ENCODE measurements at regions not wholly inside any gene's neighbourhood (a gene's known extent, or its start where the extent isn't known, plus 50 kb on each side); places are given as distances from the start of the nearest gene placed in this dataset.
A peak's percentile ranks its signal among the peaks of the same experiment; 100 is the strongest.

DNA sequence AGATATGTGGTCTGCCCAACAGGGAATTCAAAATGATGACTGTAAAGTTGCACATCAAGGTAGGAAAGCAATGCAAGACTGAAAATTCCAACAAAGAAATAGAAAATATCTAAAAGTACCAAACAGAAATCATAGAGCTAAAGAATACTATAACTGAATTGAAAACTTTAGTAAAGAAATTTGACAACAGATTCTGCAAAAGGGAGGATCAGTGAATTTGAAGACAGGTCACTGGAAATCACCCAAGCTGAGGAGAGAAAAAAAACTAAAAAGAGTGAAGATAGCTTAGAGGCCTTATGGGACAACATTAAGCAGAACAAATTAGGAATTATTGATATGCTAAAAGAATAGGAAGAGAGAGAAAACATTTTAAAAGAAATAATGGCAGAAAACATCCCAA is 240.6 kb downstream of the SNX13 start:
- DNase-seq = no peak

DNA sequence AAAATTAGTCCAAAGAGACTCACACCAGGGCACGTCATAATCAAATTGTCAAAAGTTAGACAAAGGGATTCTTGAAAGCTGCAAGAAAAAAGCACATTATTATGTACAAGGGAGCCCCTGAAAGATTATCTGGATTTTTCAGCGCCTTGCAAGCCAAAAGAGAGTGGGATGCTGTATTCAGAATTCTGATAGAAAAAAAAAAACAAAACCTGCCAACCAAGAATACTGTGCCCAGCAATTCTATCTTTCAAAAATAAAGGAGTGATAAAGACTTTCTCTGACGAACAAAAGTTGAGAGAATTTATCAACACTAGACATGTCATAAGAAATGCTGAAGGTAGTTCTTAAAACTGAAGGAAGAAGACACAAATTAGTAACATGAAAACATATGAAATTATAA is 240.2 kb downstream of the SNX13 start:
- no peak for DNase-seq

DNA sequence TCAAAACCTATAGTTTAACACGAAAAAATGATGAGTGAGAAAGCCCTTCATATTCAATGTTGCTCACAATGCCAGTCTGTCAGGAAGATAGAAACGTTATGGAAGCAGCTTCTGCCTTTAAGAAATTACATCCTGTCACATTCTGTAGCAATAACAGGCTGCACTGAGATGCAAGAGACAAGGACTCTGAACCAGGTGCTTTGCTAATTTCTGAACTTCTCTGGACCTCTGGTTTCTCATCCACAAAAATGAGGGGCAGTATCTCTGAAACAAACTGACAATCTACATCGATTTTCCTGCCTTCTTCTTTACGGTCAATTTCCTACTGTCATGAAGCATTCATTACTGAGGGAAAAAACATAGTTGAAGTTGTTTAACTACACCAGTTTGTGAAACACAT is 234.0 kb downstream of the SNX13 start:
- no peak for DNase-seq

DNA sequence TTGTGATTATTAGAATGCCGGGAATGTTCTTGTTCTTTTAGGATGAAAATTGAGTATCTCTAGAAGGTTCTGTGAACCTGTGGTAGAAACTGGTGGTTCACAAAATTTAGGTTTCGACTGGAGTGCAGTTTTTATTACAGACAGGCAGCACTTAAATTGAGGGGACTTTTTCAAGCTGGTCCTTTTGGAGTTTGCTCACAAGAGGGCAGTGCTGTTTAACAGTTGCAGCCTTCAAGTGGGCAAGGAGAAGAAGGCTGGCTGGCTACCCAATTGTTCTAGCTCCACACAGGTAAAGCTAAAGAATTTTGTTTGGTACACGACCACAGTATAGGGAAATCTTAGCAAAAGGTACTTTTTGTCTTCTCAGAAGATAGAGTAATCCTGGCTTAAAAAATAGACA is 233.6 kb downstream of the SNX13 start:
- peak in 1 of 2 experiments; percentile 26 for DNase-seq

DNA sequence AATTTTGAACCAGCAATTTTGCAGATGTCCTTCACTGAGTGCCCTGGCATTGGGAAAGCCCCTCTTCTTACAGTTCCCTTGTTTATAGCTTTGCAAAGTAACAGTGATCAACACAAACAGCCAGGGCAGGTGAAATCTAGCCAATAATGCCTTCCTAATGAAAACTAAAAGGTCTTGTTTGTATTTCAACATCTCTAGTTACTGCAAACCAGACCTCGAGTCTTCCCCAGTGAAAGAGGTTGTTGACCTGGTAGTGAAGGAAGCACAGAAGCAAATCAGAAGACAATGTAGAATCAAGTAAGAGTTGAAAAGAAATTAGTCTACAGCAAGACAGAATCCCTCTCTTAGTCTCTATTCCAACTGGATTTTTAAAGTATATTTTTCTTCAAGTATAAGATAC is 231.2 kb downstream of the SNX13 start:
- no peak for DNase-seq

DNA sequence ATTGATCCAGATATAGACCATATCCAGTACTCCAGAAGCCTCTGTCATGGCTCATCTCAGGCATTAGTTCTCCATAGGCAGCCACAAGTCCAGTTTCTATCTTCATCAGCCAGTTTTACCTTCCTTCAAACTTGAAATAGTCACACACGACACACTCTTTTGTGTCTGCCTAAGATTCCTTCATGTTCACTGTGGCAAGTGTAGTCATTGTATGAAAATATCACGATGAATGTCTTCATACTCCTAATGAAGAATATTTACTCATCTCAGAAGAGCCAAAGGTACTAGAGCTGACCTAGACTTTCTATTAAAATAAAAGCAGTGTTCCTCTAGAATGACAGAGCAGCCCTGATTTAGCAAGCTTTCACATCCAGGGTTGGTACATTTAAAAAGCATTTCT is 230.7 kb downstream of the SNX13 start:
- DNase-seq = no peak

DNA sequence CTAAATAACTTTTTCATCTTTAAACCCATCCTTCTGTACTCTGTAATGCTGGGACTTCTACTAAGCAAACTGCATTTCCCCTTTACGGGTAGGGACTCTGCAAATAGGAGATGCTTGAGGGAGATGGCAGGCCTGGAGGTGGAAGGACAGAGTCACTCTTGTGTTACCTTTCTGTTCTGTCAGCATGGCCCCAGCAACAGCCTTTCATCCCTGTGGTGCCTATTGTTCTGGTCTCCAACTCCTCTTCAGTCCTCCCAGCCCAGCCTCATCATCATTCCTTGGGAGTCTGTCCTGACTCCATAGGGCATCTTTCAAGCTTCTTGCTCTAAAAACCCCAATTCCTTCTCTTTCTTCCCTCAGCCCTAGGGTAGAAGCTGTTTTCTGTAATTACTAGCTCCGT is 230.0 kb downstream of the SNX13 start:
- no peak for DNase-seq

DNA sequence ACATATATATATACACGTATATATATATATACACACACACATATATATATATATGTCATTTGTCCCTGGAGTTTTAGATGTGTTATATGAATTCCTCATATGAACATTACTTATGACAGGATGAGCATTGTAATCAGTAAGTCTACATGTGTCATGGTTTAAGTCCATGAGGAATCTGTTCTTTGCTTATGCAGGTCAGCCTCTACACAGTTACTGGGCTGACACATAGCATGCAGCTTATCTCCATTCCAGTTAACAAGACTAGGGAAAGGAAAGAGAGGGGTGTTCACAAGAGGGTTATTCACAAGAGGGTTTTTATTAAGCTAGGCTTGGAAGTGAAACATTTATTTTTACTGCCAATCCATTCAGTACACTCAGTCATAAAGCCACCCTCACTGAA is 226.7 kb downstream of the SNX13 start:
- DNase-seq = no peak

DNA sequence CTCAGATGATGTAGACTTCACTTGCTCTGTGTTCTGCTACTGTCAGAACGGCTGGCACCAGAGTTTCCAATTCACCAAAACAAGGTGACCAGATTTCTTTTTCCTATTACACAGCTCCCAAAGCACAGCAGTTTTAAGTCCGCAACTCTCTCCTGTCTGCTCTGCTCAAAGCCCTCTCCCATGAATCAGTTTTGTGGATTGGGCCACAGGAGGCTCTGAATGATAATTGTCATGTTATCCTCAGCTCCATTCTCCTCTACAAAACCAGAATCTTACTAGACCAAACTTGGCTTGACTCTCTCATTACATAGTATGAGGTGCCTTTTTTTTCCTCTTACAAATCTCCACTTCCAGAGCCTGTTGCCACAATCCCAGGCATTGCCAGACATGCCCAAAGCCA is 223.5 kb downstream of the SNX13 start:
- no peak for DNase-seq

DNA sequence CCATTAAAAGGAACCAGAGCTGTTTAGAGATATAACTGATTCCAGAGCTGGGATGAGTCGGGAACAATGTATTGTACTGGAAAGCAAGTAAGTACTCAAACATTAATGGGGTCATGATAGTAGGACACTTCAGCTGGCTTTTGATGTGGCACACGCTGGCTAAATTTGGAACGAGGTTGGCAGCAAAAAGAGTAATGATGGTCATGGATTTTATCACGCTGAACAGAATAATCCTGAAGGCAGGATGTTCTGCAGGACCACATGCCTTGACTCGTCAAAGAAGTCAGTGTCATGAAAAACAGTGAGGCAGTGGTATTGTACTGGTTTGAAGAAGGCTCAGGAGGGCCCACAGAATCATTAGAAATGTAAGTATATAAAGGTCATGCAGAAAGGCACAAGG is 220.3 kb downstream of the SNX13 start:
- no peak for DNase-seq

DNA sequence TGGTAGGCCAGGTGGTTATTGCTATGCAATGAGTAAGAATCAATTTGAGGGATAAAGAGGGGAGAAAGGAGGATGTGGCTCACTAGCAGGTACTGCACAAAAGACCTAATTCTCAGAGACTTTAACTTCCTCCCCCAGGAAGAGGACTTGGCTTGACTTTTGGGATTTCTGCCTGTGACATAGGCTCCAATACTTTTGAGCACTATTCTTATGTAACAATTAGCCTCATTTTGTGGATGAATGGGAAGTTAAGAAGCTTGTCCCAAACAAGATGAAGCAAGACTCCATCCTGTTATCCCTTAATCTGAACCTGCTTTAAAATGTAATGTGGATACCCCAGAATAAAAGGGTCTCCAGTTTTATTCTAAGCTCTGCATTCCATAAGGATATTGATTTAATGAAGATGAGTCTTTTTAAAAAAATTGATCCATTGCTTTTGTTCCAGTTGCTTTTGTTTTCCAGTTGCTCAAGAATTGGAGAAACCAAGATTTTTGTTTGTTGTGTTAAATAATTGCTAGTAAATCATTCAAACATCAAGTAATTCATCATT is 218.5 kb downstream of the SNX13 start:
- no peak for DNase-seq

DNA sequence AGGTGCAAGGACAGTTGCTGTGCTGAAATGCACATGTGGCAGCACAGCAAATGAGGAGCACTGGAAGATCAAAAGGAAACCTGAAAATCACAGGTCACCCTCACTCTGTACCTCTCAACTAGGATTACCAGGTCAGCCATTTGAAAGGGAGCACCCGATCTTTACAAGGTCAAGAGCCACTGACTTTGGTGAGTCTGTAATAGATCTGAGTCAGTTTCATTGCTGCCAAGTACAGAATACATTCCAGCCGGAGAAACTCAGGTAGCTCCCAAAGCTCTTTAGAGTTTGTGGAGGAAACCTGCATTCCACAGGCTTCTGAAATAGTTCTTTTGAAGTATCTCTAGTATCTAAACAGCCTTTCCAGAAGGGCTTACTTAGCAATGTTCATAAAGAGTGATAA is 217.5 kb downstream of the SNX13 start:
- no peak for DNase-seq

DNA sequence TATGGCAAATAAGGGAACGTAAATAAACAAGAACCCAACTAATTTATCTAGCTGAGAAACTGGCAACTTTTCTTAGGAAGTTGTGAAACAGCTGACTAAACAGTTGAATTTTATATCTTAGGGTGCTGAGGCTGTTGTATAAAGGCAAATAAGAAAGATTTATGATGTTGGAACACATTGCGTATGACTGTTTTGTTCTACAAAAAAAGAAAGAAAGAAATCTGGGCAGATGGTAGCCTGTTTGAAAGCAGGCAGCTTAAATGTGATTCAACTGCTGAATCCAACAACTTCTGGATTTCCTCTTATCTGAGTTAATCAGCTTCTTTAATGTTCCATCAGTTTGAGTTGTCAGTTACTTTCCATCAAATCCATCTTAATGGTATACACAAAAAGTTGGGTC is 214.5 kb downstream of the SNX13 start:
- no peak for DNase-seq

DNA sequence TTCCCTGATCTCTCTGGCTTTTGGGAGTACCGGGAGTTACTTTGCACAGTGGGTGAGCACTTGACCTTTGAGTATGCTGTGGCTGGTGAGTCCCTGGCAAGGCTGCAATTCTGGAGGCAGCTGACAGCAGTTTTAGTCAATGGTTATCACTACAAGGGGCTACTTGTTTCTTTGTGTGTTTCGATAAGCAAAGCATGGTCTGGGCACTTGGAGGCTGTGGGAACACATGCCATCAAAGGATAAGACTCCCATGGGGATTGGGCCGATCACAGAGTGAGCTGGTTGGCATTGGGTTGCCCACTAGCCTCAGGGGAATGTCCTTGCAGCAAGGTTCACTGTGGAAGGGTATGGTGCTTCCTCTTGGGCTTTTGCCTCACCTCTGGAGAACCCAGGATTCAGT is 208.2 kb downstream of the SNX13 start:
- DNase-seq = no peak

Data from NCI-H187 (cell line).